ENCODE measurements at regions not wholly inside any gene's neighbourhood (a gene's known extent, or its start where the extent isn't known, plus 50 kb on each side); places are given as distances from the start of the nearest gene placed in this dataset.

- TF ChIP-seq CTCF (IDR thresholded peaks at IDR 0.05), result no peak
- TF ChIP-seq ZFX (IDR thresholded peaks at IDR 0.05; ENCODE audit: borderline replicate concordance), result no peak
Measured at GRCh38 chr2:217216982-217217381, 357.1 kb upstream of the TNP1 start.
